Mucosa of rectum (tissue), 2 donors: ENCODE measurements at regions not wholly inside any gene's neighbourhood (a gene's known extent, or its start where the extent isn't known, plus 50 kb on each side); places are given as distances from the start of the nearest gene placed in this dataset.

Experiments
- H3K27ac ChIP-seq, 2 donors: one replicate each; pipeline ENCODE4 v1.7.0; 2013; ENCODE audit warnings: inconsistent platforms in 2 of 2, low read depth in 2 of 2, low read length in 2 of 2
- H3K27me3 ChIP-seq, 2 donors: one replicate each; pipeline ENCODE4 v1.7.0; 2013; ENCODE audit warnings: low read length in 2 of 2; ENCODE audit not compliant: control insufficient read depth in 2 of 2, insufficient read depth in 2 of 2
- H3K36me3 ChIP-seq, 2 donors: one replicate each; pipeline ENCODE4 v1.7.0; 2013; ENCODE audit warnings: low read length in 2 of 2; ENCODE audit not compliant: control insufficient read depth in 2 of 2, insufficient read depth in 2 of 2
- H3K4me1 ChIP-seq, 2 donors: one replicate each; pipeline ENCODE4 v1.7.0; 2013; ENCODE audit warnings: low read length in 2 of 2, mild to moderate bottlenecking in 1 of 2; ENCODE audit not compliant: control insufficient read depth in 2 of 2, insufficient read depth in 2 of 2
- H3K4me3 ChIP-seq, 2 donors: one replicate each; pipeline ENCODE4 v1.7.0; 2013; ENCODE audit warnings: low read length in 2 of 2
- H3K9ac ChIP-seq, 2 donors: one replicate each; pipeline ENCODE4 v1.7.0; 2013; ENCODE audit warnings: low read length in 2 of 2, low read depth in 1 of 2, mild to moderate bottlenecking in 1 of 2
- H3K9me3 ChIP-seq, 2 donors: one replicate each; pipeline ENCODE4 v1.7.0; 2013; ENCODE audit warnings: low read length in 2 of 2; ENCODE audit not compliant: control insufficient read depth in 2 of 2
- donor health status: healthy.
- donor health status: Normal muscosa, but diverticular disease.

DNA sequence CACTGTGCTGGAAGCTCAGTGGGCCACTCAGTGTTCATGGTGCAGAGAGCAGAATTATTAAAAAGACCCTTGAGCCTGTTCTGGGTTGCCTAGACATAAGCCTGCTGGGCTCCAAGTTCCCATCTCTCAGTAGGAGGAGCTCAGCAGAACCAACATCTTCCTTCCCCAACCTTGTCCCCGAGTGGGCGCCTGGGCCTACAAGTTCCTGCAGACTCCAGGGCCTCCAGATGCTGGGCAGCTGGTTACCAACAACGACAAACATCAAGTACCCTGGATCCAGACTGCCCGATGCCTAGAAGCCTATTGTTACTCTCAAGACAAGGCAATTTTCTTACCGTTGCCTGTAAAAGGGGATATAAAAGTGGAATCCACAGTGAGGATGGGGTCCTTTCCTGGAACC is 214.2 kb downstream of the HAUS1 start:
- Histone ChIP-seq H3K4me3 (no peak overlapping the region), H3K4me1 (no peaks in the 10 kb centered on the region), H3K9me3 (no peaks in the 10 kb centered on the region), H3K27ac (no peak overlapping the region), H3K9ac (no peak overlapping the region), H3K27me3 (peaks cover 2 to 3% of the 10 kb centered on the region in 2 donors), H3K36me3 (no peaks in the 10 kb centered on the region)

DNA sequence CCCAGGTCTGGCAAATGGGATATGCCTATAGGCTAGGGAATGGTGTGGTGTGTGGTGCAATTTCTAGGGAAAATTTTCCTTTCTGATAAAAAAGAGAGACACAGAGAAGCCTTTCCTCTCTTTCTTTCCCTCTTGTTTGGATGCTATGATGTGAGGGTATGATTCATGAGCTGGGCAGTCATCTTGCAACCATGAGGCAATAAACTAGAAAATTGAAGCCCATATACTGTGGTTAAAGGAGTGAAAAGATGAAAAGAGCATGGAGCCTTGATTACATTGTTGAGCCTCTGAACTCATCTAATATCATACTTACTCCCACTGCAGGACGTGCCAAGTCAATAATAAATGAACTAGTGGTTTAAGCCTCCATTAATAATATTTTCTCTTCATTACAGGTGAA is 215.6 kb downstream of the HAUS1 start:
- Histone ChIP-seq H3K9ac (no peak overlapping the region), H3K36me3 (no peaks in the 10 kb centered on the region), H3K4me1 (no peaks in the 10 kb centered on the region), H3K27ac (no peak overlapping the region), H3K9me3 (no peaks in the 10 kb centered on the region), H3K4me3 (no peak overlapping the region), H3K27me3 (peaks cover 2 to 3% of the 10 kb centered on the region in 2 donors)

DNA sequence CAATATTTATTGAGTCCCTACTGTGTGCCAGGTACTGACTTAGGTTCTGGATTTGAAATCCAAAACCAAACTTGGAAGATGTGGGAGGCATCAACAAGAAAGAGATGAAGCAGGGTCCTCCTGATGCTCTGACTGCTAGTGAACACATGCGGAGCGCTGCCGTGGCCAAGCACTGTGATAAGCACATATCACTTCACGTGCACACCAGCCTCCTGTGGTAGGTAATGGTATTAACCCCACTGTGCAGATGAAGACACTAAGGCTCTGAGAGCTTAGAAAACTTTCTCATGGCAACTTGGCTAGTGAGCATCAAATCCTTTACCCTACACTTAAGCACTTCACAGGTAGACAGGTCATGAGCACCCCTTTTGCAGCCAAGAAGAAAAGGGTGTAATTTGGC is 216.1 kb downstream of the HAUS1 start:
- Histone ChIP-seq H3K4me1 (no peaks in the 10 kb centered on the region), H3K4me3 (no peak overlapping the region)

DNA sequence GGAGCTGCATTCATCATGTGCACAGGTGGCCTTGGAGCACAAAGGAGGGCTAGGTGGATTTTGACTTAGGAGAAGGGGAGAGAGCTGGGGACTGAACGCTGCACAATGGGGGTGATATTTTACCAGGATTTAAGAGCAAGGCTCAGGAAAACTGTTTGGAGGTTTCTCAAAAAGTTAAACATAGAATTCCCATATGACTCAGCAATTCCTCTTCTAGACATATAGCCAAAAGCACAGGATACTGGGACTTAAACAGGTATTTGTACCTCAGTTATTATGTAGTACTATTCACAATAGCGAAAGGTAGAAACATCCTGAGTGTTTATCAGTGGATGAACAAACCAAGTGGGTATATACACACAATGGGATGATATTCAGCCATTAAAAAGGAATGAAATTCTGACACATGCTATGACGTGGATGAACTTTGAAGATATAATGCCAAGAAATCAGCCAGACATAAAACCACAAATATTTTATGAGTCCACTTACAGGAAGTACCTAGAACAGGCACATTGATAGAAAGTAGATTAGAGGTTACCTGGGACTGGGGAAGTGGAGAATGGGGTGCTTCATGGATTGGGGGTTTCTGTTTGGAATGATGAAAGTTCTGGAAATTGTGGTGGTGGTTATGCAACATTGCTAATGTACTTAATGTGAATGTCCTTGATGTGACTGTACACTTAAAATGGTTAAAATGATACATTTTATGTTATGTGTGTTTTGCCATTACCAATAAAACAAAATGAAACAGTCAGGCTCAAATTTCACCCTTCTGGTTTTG is 216.9 kb downstream of the HAUS1 start:
- Histone ChIP-seq H3K9me3 (no peaks in the 10 kb centered on the region), H3K4me3 (no peak overlapping the region), H3K27ac (no peak overlapping the region)

More for the DNA sequence above, 216.1 kb downstream of the HAUS1 start:
- H3K27ac ChIP-seq = no peak overlapping the region
- H3K9ac ChIP-seq = no peak overlapping the region
- no peaks in the 10 kb centered on the region for H3K36me3 ChIP-seq
- peaks cover 2 to 3% of the 10 kb centered on the region in 2 donors for H3K27me3 ChIP-seq
- no peaks in the 10 kb centered on the region for H3K9me3 ChIP-seq

DNA sequence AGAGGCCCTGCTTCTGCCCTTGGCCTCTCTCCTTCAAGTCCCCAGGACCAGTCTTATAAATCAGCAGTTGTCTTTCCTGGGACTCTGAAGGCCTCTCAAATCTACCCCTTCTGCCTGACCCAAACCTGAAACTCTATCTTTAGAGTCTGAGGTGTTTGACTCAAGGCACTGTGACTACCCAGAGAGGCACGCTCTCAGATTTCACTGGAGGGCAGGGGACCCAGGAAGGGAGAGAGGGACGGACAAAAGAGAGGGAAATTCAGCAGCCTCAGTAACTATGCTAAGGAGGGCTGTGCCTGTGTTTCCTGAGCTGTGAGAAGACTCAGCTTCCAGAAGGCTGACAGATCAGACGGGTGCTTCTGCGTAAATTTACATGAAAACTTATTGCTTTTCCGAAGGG is 217.8 kb downstream of the HAUS1 start:
- H3K9me3 ChIP-seq = no peaks in the 10 kb centered on the region
- H3K4me3 ChIP-seq = no peak overlapping the region
- H3K9ac ChIP-seq = no peak overlapping the region
- no peaks in the 10 kb centered on the region for H3K36me3 ChIP-seq
- H3K27me3 ChIP-seq = peaks cover 2 to 3% of the 10 kb centered on the region in 2 donors
- no peak overlapping the region for H3K27ac ChIP-seq
- no peaks in the 10 kb centered on the region for H3K4me1 ChIP-seq

More for the DNA sequence above, 216.9 kb downstream of the HAUS1 start:
- Histone ChIP-seq H3K27me3 (peaks cover 2 to 3% of the 10 kb centered on the region in 2 donors), H3K4me1 (no peaks in the 10 kb centered on the region), H3K9ac (no peak overlapping the region), H3K36me3 (no peaks in the 10 kb centered on the region)

DNA sequence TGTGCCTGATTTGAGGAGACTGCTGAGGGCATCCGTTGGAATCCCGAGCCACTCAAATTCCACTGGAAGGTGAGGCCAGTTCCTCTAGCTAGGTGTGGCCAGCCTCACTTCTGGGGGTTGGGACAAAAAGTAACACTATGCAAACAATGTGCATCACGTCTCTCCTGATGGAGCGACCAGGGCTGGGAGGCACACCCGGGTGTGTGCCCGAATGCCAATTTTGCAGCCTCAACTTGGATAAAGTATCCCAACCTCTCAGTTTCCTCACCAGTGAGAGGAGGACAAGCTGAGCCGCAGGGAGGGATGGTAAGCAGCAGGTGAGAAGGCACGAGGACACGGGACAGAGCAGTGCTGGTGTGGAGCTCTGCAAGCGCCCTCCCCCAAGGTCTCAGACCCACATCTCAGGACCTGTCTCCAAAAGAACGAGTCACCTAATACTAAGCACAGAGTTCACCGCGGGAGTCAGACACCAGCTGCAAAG is 218.3 kb downstream of the HAUS1 start:
- Histone ChIP-seq H3K4me3 (no peak overlapping the region), H3K4me1 (no peaks in the 10 kb centered on the region), H3K9ac (no peak overlapping the region), H3K27ac (no peak overlapping the region), H3K9me3 (no peaks in the 10 kb centered on the region), H3K36me3 (no peaks in the 10 kb centered on the region), H3K27me3 (peaks cover 2 to 3% of the 10 kb centered on the region in 2 donors)

DNA sequence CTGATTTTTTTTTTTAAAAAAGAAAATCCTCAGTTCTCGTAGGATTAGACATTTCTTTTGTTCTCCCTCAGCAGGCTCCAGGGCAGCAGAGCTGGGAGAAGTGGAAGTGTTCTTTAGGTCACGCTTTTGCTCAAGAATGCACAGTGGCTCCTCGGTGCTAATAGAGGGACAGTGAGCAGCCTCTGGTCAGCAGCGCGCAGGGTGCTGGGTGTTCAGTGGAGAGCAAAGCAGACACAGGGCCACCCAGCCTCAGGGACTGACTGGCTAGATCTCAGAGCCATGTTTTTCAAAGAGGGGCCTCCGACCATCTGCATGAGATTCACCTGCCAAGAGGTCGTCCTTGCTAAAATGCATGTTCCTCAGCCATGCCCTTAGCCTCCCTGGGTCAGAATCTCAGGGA is 218.8 kb downstream of the HAUS1 start:
- no peaks in the 10 kb centered on the region for H3K4me1 ChIP-seq
- H3K27ac ChIP-seq = no peak overlapping the region
- H3K9ac ChIP-seq = no peak overlapping the region
- no peaks in the 10 kb centered on the region for H3K36me3 ChIP-seq
- H3K9me3 ChIP-seq = no peaks in the 10 kb centered on the region
- H3K4me3 ChIP-seq = no peak overlapping the region
- peaks cover 2 to 3% of the 10 kb centered on the region in 2 donors for H3K27me3 ChIP-seq

DNA sequence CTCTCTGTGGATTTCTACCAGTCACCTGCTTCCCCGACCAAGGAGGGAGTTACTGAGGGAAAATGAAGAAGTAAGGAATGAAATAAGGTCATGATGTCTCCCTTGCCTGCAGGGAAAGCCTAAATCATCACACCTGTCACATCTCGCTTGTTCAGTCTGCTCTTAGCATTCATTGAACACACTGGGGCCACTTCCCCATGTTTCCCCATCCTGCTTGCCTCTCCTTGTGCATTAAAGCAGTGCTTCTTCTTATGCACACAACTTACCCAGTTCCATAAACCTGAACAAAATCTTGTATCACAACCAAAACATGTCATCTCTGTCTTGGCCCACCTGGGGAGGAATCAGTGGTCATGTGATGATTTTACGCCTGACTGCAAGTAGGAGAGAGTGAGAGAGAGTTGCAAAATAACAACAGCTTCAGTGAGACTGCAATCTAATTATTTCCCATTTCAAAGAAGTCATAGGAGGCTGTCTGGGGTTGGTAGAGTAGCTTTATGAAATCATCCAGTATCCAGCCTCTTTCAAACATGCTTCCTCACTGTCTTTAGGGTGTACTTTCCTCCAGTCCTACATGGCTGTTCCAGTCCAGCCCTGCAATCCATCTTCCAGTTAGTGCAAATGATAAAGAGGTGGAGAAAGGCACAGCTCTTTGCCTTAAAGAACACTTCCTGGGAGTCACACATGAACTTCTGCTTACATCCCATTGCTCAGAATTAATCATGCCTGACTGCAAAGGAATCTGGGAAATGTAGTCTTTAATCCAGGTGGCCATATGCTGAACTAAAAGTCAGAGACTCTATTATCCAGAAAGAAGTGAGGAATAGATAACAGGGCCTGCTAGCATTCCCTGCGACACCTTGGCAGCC is 220.1 kb downstream of the HAUS1 start:
- Histone ChIP-seq H3K27ac (no peak overlapping the region), H3K27me3 (peaks cover 2 to 3% of the 10 kb centered on the region in 2 donors), H3K9ac (no peak overlapping the region), H3K4me1 (no peaks in the 10 kb centered on the region), H3K4me3 (no peak overlapping the region), H3K9me3 (no peaks in the 10 kb centered on the region), H3K36me3 (no peaks in the 10 kb centered on the region)

DNA sequence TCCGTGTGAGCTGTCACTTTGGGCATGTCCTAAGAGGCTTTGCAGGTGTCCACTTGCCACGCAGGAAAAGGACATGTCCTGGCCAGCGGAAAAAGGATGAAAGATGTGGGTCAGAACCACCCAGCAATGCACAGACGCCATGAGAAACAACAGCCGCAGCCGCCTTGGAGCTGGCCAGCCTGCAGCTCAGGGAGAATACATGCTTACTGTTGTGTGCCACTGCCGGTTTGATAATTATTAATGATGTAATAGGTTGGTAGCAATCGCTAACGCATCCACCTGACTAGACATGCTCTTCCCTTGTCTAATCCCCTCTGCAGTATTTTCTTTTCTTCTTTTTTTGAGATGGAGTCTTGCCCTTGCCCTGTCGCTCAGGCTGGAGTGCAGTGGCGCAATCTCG is 221.7 kb downstream of the HAUS1 start:
- Histone ChIP-seq H3K4me1 (no peaks in the 10 kb centered on the region), H3K27me3 (peaks cover 0 to 3% of the 10 kb centered on the region in 2 donors), H3K9me3 (no peaks in the 10 kb centered on the region), H3K36me3 (no peaks in the 10 kb centered on the region), H3K27ac (no peak overlapping the region), H3K9ac (no peak overlapping the region), H3K4me3 (no peak overlapping the region)

DNA sequence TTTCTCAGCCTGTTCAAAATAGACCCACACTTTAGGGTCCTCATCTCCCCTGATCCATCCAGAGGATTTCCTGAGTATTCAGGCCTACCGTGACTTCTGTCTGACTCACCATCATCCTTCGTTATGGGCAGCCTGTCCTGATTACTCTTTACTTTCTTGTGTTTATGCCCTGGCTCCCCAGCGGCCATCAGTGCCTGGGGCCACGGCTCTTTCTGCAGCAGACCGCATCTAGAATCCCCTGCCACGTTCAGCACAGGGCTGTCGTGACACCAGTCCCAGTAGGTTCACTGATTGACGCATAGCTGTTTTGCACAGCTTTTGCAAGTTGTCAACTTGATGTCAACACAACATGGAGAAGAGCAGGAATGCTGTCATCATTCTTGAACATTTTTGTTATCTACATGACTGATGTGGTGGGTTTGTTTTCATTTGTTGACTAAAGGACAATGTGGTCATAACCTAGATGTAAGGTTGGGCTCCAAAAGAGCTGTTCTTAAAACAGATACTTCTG is 225.6 kb downstream of the HAUS1 start:
- Histone ChIP-seq H3K9me3 (no peaks in the 10 kb centered on the region), H3K4me3 (no peak overlapping the region), H3K27ac (no peak overlapping the region), H3K9ac (no peak overlapping the region), H3K27me3 (peaks cover 13 to 15% of the 10 kb centered on the region in 2 donors), H3K4me1 (peaks cover 1 to 3% of the 10 kb centered on the region in 2 donors), H3K36me3 (no peaks in the 10 kb centered on the region)
